Fibroblast of lung (primary cell): ENCODE measurements at regions not wholly inside any gene's neighbourhood (a gene's known extent, or its start where the extent isn't known, plus 50 kb on each side); places are given as distances from the start of the nearest gene placed in this dataset.

Experiments
- DNase-seq, 2 donors: peaks; one replicate each; pipeline versions ENCODE4 v3.0.0 to v3.0.0-alpha.2; 2010; ENCODE audit warnings: low read depth in 2 of 2
- H2AFZ ChIP-seq: 2 replicates; pipeline ENCODE4 v1.5.1; 2012; ENCODE audit warnings: low read length, control low read depth, inconsistent platforms
- H3K27ac ChIP-seq: 2 replicates; pipeline ENCODE4 v1.5.1; 2011; ENCODE audit warnings: low read length, control low read depth; ENCODE audit not compliant: insufficient read depth
- H3K27me3 ChIP-seq: 2 replicates; pipeline ENCODE4 v1.5.1; 2011; ENCODE audit warnings: mild to moderate bottlenecking, low read length; ENCODE audit not compliant: control insufficient read depth, insufficient read depth
- H3K36me3 ChIP-seq: 2 replicates; pipeline ENCODE4 v1.5.1; 2011; ENCODE audit warnings: low read length; ENCODE audit not compliant: control insufficient read depth, insufficient read depth
- H3K4me1 ChIP-seq: 2 replicates; pipeline ENCODE4 v1.5.1; 2011; ENCODE audit warnings: low read length; ENCODE audit not compliant: control insufficient read depth, insufficient read depth; ENCODE audit errors: extremely low read depth
- H3K4me2 ChIP-seq: 2 replicates; pipeline ENCODE4 v1.5.1; 2011; ENCODE audit warnings: low read length, control low read depth; ENCODE audit not compliant: insufficient read depth; ENCODE audit errors: extremely low read depth
- H3K4me3 ChIP-seq, 4 experiments: fragments of 200-600 bp in 1 of 4; sonication (generic) in 1 of 4; replicated peaks in 1 of 4; 2 replicates each; pipeline ENCODE4 v1.5.1; 2011 to 2016; ENCODE audit warnings: low read length in 4 of 4, low read depth in 3 of 4, mild to moderate bottlenecking in 3 of 4, control low read depth in 2 of 4, inconsistent platforms in 1 of 4, mixed read lengths in 1 of 4; ENCODE audit not compliant: insufficient read depth in 1 of 4; ENCODE audit errors: control extremely low read depth in 1 of 4
- H3K79me2 ChIP-seq: 2 replicates; pipeline ENCODE4 v1.5.1; 2012; ENCODE audit warnings: mild to moderate bottlenecking, low read length, inconsistent platforms; ENCODE audit not compliant: control insufficient read depth, insufficient read depth
- H3K9ac ChIP-seq: 2 replicates; pipeline ENCODE4 v1.5.1; 2011; ENCODE audit warnings: mild to moderate bottlenecking, low read length, control low read depth; ENCODE audit not compliant: insufficient read depth
- H3K9me3 ChIP-seq: 2 replicates; pipeline ENCODE4 v1.5.1; 2012; ENCODE audit warnings: low read depth, low read length; ENCODE audit not compliant: control insufficient read depth, insufficient read depth
- H4K20me1 ChIP-seq: 2 replicates; pipeline ENCODE4 v1.5.1; 2011; ENCODE audit warnings: low read length; ENCODE audit not compliant: control insufficient read depth, insufficient read depth; ENCODE audit errors: extremely low read depth
- EZH2 ChIP-seq: IDR thresholded peaks from 2 replicates; pipeline ENCODE4 v1.5.1; 2012; ENCODE audit warnings: low read length, control low read depth, mild to moderate bottlenecking; ENCODE audit errors: missing control alignments
- TF ChIP-seq, protein P1 (sequence below), 2 donors: IDR thresholded peaks in 1 of 2; conservative IDR thresholded peaks in 1 of 2; 1 replicate in 1 of 2; 2 replicates in 1 of 2; pipeline ENCODE4 v1.5.1; 2011 to 2012; ENCODE audit warnings: low read length in 2 of 2, control low read depth in 1 of 2, inconsistent platforms in 1 of 2, low read depth in 1 of 2, mild to moderate bottlenecking in 1 of 2

- H3K4me3 ChIP-seq = no peak overlapping the region
- H3K27ac ChIP-seq = no peak overlapping the region
- no peaks in the 10 kb centered on the region for H3K27me3 ChIP-seq
- H3K4me1 ChIP-seq = no peaks in the 10 kb centered on the region
- no peaks in the 10 kb centered on the region for H3K9me3 ChIP-seq
- TF ChIP-seq EZH2 = no peak
- TF ChIP-seq, protein P1, sequence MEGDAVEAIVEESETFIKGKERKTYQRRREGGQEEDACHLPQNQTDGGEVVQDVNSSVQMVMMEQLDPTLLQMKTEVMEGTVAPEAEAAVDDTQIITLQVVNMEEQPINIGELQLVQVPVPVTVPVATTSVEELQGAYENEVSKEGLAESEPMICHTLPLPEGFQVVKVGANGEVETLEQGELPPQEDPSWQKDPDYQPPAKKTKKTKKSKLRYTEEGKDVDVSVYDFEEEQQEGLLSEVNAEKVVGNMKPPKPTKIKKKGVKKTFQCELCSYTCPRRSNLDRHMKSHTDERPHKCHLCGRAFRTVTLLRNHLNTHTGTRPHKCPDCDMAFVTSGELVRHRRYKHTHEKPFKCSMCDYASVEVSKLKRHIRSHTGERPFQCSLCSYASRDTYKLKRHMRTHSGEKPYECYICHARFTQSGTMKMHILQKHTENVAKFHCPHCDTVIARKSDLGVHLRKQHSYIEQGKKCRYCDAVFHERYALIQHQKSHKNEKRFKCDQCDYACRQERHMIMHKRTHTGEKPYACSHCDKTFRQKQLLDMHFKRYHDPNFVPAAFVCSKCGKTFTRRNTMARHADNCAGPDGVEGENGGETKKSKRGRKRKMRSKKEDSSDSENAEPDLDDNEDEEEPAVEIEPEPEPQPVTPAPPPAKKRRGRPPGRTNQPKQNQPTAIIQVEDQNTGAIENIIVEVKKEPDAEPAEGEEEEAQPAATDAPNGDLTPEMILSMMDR (conservative IDR thresholded peaks at IDR 0.05 in 1 of 2, IDR thresholded peaks at IDR 0.05 in 1 of 2; ENCODE audit: low read depth in 1 of 2, low read length in 2 of 2) = no peak
- no peak overlapping the region for H2AFZ ChIP-seq
- no peak overlapping the region for H3K9ac ChIP-seq
- no peaks in the 10 kb centered on the region for H3K36me3 ChIP-seq
- no peaks in the 10 kb centered on the region for H4K20me1 ChIP-seq
- no peaks in the 10 kb centered on the region for H3K79me2 ChIP-seq
- no peak overlapping the region for H3K4me2 ChIP-seq
- no peak for DNase-seq
These were observed 207.3 kb upstream of the NR4A3 start for GRCh38 chr9:99614341-99614740.

DNA sequence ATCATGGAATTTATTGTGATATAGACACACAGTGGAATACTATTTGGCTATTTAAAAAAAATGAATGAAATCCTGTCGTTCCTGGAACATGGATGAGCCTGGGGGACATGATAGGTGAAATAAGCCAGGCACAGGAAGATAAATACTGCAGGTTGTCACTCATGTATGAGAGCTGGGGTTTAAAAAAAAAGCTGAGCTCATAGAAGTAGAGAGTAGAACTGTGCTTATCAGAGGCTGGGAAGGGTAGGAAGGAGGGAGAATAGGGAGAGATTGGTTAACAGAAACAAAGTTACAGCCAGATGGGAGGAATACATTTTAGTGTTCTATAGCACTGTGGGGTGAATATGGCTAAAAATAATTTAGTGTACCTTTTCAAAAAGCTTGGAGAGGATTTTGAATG lies 200.6 kb upstream of the NR4A3 start:
- DNase-seq = no peak
- H3K36me3 ChIP-seq = no peaks in the 10 kb centered on the region
- H3K27ac ChIP-seq = no peak overlapping the region
- no peak overlapping the region for H3K4me3 ChIP-seq
- H3K4me1 ChIP-seq = no peaks in the 10 kb centered on the region
- no peaks in the 10 kb centered on the region for H3K9me3 ChIP-seq
- no peak overlapping the region for H3K4me2 ChIP-seq
- no peak overlapping the region for H2AFZ ChIP-seq
- no peak overlapping the region for H3K9ac ChIP-seq
- H4K20me1 ChIP-seq = no peaks in the 10 kb centered on the region
- no peaks in the 10 kb centered on the region for H3K27me3 ChIP-seq
- H3K79me2 ChIP-seq = no peaks in the 10 kb centered on the region
- TF ChIP-seq, protein P1 (conservative IDR thresholded peaks at IDR 0.05 in 1 of 2, IDR thresholded peaks at IDR 0.05 in 1 of 2; ENCODE audit: low read depth in 1 of 2, low read length in 2 of 2) = no peak
- no peak for TF ChIP-seq EZH2

- no peak overlapping the region for H3K9ac ChIP-seq
- H3K4me1 ChIP-seq = no peaks in the 10 kb centered on the region
- no peak for DNase-seq
- TF ChIP-seq, protein P1 (conservative IDR thresholded peaks at IDR 0.05 in 1 of 2, IDR thresholded peaks at IDR 0.05 in 1 of 2; ENCODE audit: low read depth in 1 of 2, low read length in 2 of 2) = no peak
- no peak for TF ChIP-seq EZH2
- H2AFZ ChIP-seq = no peak overlapping the region
- no peaks in the 10 kb centered on the region for H4K20me1 ChIP-seq
- no peaks in the 10 kb centered on the region for H3K36me3 ChIP-seq
- H3K4me3 ChIP-seq = no peak overlapping the region
- H3K4me2 ChIP-seq = no peak overlapping the region
- no peaks in the 10 kb centered on the region for H3K9me3 ChIP-seq
- H3K79me2 ChIP-seq = no peaks in the 10 kb centered on the region
- H3K27me3 ChIP-seq = no peaks in the 10 kb centered on the region
- H3K27ac ChIP-seq = no peak overlapping the region
These were observed 199.0 kb upstream of the NR4A3 start for GRCh38 chr9:99622679-99623078.
